NCI-H1417 (cell line): ENCODE measurements at regions not wholly inside any gene's neighbourhood (a gene's known extent, or its start where the extent isn't known, plus 50 kb on each side); places are given as distances from the start of the nearest gene placed in this dataset.

Source experiments
- DNase-seq, 3 experiments: peaks; one replicate each; lab custom pipeline; 2025; lab: John Stamatoyannopoulos, UW

DNA sequence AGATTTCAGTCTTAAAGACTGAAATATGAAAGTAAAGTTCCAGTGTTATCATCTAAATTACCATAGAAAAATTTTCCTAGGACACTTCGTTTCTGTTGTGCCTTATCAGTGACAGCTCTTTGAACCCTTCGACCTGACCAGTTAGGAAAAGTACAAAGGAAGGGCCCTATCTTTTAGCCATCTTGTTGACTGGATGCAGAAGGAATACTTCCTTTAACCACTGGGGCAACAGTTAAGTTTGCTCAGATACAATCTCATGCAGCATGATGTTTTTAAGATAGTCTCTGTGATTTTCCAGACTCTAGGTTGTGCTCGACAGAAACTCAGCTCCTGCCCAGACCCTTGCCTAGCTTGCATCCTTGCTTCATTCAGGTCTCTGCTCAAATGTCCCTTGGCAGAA, 210.5 kb upstream of the RPS6KA3 start:
- no peak for DNase-seq

DNA sequence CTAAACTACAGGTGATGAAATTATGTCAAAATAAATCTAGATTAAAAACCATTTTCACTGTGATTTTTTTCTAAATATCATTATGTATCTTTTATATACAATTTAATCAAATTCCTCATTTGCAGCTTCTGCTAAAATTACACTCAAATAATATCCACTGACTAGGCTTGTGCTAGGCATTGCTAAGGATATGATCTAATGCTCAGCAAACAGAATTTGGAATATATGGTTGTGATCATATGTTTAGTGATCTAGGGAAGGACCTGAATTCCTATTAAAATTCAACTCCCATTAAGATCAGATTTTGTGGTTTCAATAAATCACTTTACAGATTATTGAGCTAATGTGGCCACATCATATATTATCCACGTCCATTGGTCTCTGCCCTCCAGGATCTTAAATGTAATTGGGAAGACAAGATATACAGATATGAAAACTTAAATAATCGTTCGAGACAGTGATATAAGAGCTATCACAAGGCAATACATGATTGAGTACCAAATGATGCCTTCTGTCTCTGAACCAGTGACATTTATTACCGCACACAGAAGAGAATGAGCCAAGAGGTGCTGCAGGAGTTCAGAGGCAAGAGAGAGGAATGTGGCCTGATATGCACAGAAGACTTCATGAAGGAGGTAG, 206.0 kb upstream of the RPS6KA3 start:
- no peak for DNase-seq

DNA sequence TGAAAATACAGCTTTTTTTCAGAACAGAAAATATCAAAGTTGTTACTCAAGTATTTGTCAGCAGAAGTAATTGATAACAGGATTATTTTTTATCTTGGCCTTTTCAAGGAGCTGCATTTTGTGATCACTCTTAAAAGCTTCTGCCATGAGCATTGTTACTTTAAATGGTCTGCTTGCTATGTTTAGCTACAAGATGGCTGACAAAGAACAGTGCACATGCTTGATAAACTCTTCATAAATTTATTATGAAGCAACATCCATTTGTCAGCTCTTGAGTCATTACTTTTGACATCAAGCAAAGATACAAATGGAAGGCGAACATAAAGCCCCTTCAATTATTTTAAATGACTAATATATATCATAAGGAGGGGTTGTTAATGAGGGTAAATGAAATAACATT, 205.4 kb upstream of the RPS6KA3 start:
- DNase-seq, result peak in 1 of 3 experiments; percentile 27

GRCh38 chrX:20471483-20471882, 204.8 kb upstream of the RPS6KA3 start:
- DNase-seq, result no peak

- DNase-seq, result peak in 1 of 3 experiments; percentile 5
These were observed 196.8 kb upstream of the RPS6KA3 start for GRCh38 chrX:20463296-20464075.

GRCh38 chrX:20461576-20461975, 194.9 kb upstream of the RPS6KA3 start:
- peak in 1 of 3 experiments; percentile 17 for DNase-seq

DNA sequence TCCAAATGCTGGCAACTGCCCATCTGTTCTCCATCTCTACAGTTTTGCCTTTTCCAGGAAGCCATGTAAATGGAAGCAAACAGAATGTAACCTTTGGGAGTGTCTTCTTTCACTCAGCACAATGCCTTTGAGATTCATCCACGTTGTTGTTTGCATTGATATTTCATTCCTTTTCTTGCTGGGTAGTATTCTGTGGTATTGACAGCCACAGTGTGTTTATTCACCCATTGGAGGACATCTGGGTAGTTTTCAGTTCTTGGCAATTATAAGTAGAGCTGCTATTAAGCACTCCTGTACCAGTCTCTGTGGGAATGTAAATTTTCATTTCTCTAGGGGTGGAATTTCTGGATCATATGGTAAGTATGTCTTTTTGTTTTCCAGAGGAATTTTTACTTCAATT, 194.3 kb upstream of the RPS6KA3 start:
- no peak for DNase-seq

- DNase-seq, result no peak
These were observed 193.0 kb upstream of the RPS6KA3 start for GRCh38 chrX:20459410-20460350.

- DNase-seq, result peak in 1 of 3 experiments; percentile 41
These were observed 190.3 kb upstream of the RPS6KA3 start for GRCh38 chrX:20456971-20457370.

DNA sequence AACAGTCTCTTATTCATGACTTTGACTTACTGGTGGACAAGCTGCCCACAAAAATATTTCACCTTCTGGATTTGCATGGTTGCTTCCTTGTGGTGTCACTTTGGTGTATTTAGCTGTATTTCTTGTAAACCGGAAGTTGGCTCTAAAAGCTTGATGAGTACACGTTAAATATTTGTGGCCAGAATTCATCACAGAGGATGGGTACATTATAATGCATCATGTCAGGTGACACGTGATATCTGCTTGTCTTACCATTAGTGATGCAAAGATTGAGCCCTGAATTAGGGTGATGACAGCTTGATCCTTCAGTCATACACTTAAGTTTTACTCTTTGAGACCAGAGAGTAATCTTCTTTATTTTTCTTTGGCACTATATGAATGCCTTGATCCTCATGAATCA, 188.3 kb upstream of the RPS6KA3 start:
- no peak for DNase-seq

DNA sequence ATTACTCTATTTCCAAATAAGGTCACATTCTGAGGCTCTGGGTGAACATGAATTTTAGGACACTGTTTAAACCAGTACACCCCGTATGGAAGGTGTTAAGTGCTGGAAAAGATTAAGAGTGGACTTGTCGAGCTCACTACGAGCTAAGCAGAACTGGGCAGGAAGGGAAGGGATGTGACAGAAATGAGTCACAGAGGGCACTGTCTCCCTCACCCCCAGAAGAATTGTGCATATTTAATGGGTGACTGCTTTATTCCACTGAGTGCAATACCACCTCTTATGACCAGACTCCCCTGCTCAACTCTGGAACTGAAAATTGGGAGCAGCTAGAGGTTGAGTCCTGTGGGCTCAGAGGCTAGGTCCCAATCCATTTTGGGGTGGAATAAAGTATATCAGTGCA, 187.4 kb upstream of the RPS6KA3 start:
- no peak for DNase-seq

- no peak for DNase-seq
These were observed 185.8 kb upstream of the RPS6KA3 start for GRCh38 chrX:20452487-20452886.

GRCh38 chrX:20451929-20452328, 185.2 kb upstream of the RPS6KA3 start:
- DNase-seq, result no peak

GRCh38 chrX:20445109-20445508, 178.4 kb upstream of the RPS6KA3 start:
- DNase-seq, result no peak

DNA sequence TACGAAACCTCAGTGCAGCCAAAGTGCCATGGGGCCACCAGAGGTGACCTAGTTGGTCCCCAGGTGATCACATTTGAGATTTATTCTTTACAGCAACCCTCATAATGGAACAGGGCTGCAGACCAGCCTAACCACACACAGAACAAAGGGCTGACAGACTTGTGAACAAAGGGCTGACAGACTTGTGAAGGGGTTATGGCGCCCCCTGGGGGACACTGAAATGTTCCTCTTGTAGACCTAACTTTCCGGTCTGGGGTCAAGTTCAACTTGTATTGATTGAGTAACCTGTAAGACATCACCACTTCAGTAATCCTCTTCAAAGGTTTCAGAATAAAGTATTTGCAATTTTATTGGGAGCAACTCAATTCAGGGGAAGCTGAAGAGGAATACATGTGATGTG, 175.9 kb upstream of the RPS6KA3 start:
- DNase-seq, result peak; percentile 70 to 91 (median 70)

DNA sequence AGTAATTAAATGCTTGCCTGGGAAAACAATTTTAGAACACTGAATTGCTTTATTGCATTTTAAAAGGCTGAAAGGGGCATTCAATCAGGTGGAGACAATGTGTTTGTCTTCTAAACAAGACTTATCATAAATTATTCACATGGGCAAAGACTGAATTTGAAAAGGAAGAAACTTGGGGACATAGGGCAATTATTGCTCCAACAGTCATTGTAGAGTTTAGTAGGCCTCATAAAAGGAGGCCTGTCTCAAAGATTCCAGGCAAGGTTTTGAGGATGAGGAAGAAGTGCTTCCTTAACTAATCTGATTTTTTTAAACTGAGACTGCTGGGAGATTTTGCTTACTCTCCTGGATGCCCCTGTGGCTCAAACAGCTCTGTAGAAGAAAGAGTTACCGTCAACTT, 174.4 kb upstream of the RPS6KA3 start:
- peak in 1 of 3 experiments; percentile 21 for DNase-seq

DNA sequence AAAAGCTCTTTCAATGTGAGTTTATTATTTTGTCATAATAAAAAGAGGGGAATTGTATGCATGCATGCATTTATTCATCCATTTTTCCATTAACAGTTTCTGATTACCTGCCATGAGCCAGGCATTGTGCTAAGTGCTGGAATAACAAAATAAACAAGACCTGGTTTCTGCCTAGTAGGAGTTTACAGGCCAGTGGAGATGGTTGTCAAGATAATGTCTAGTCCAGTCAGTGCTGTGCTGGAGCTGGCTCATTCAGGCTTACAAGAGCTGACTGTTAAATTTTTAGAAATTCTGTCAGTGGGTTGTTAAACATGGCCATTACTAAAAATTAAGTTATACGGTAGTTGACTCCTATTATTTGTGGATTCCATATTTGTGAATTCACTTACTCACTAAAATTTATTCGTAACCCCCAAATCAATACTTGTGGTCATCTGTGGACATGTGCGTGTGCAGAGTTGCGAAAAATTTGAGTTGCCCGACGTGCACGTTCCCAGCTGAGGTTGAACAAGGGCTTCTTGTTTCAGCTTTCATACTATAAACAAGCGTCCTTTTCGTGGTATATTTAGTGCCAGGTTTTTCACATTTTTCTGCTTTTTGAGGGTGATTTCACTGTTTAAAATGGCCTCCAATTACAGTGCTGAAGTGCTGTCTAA, 172.3 kb upstream of the RPS6KA3 start:
- DNase-seq, result no peak

DNA sequence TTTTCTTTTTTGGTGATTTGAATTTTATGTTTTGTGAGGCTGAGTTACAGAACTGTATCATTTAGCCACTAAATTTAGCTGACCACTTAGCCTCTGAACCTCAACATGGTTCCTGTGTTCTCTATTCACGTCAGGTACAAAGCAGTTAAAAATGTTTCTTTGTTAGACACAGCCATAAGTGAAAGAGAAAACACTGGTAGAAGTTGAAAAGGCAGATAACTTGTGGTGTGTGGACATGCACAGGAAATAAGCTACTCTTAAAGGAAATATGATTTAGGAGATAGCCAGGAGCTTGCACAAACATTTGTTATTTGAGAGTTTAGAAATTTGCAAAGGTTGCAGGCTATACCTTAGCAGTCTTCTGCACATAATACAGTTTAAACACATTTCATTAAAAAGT, 171.0 kb upstream of the RPS6KA3 start:
- DNase-seq, result no peak

GRCh38 chrX:20435913-20436312, 169.2 kb upstream of the RPS6KA3 start:
- DNase-seq, result no peak

GRCh38 chrX:20434986-20435385, 168.3 kb upstream of the RPS6KA3 start:
- no peak for DNase-seq

DNA sequence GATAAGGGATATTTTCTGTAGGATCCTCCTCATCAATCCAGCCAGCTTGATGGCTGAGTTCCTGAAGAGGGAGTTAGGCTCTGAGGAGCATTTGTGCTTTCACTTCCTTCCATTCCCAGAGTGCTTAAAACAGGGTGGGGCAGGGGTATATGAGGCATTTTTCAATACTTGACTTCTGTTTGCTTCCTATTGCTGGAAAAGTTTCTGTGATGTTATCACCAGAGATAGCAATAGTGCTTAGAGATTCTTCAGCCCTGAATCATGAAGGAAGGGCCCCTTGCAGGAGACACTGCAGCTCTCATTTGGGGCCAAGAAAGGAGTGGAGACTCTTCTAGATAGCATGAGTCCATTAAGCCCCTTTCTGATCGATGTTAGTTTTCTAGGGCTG, 166.7 kb upstream of the RPS6KA3 start:
- no peak for DNase-seq
